Skeletal muscle tissue (tissue), 3 donors: ENCODE measurements at regions not wholly inside any gene's neighbourhood (a gene's known extent, or its start where the extent isn't known, plus 50 kb on each side); places are given as distances from the start of the nearest gene placed in this dataset.

Experiments used
- H3K27ac ChIP-seq: one replicate; pipeline ENCODE4 v1.7.0; 2013; ENCODE audit warnings: mild to moderate bottlenecking, low read depth, low read length, inconsistent platforms
- H3K27me3 ChIP-seq, 3 donors: one replicate each; pipeline ENCODE4 v1.7.0; 2013; ENCODE audit warnings: low read length in 3 of 3; ENCODE audit not compliant: control insufficient read depth in 3 of 3, insufficient read depth in 3 of 3
- H3K36me3 ChIP-seq, 3 donors: one replicate each; pipeline ENCODE4 v1.7.0; 2013; ENCODE audit warnings: low read length in 3 of 3; ENCODE audit not compliant: control insufficient read depth in 3 of 3, insufficient read depth in 3 of 3
- H3K4me1 ChIP-seq, 3 donors: one replicate each; pipeline ENCODE4 v1.7.0; 2013; ENCODE audit warnings: low read length in 3 of 3, mild to moderate bottlenecking in 3 of 3; ENCODE audit not compliant: control insufficient read depth in 3 of 3, insufficient read depth in 3 of 3
- H3K4me3 ChIP-seq, 3 donors: one replicate each; pipeline ENCODE4 v1.7.0; 2013; ENCODE audit warnings: low read length in 3 of 3
- H3K9ac ChIP-seq, 3 donors: one replicate each; pipeline ENCODE4 v1.7.0; 2013; ENCODE audit warnings: low read length in 3 of 3, mild to moderate bottlenecking in 3 of 3, moderate library complexity in 2 of 3, low read depth in 1 of 3
- H3K9me3 ChIP-seq, 3 donors: one replicate each; pipeline ENCODE4 v1.7.0; 2013; ENCODE audit warnings: low read length in 3 of 3; ENCODE audit not compliant: control insufficient read depth in 3 of 3
- donor health status: Osteomylitis.

- no peak overlapping the region for H3K27ac ChIP-seq
- H3K36me3 ChIP-seq: no peaks in the 10 kb centered on the region
- no peaks in the 10 kb centered on the region for H3K9me3 ChIP-seq
- H3K27me3 ChIP-seq: no peaks in the 10 kb centered on the region
- peaks cover 0 to 3% (median 0%) of the 10 kb centered on the region in 3 donors for H3K4me1 ChIP-seq
- no peak overlapping the region for H3K4me3 ChIP-seq
- H3K9ac ChIP-seq: no peak overlapping the region
Measured at GRCh38 chr21:16312321-16312720, 582.5 kb downstream of the USP25 start.

DNA sequence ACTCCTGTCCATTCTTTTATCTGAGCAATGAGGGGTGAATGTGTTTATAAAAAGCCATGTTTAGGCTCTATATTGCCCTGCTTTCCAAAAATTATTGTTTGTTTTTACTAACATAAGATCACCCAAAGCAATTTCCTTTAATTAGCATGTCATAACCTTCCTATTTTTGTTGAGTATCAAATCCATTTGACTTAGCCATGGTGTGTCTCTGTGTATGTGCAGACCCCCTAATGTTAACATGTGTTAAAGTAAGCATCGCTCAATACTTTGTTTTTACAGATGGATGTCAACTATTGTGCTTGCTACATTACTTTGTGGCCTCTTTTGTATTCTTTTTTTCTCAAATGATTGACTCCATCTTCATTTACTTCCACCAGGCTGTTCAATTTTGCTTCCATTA is 585.4 kb downstream of the USP25 start:
- Histone ChIP-seq H3K27me3 (no peaks in the 10 kb centered on the region), H3K4me1 (peaks cover 0 to 2% (median 0%) of the 10 kb centered on the region in 3 donors), H3K4me3 (no peak overlapping the region), H3K9me3 (no peaks in the 10 kb centered on the region), H3K9ac (no peak overlapping the region), H3K36me3 (no peaks in the 10 kb centered on the region), H3K27ac (no peak overlapping the region)

DNA sequence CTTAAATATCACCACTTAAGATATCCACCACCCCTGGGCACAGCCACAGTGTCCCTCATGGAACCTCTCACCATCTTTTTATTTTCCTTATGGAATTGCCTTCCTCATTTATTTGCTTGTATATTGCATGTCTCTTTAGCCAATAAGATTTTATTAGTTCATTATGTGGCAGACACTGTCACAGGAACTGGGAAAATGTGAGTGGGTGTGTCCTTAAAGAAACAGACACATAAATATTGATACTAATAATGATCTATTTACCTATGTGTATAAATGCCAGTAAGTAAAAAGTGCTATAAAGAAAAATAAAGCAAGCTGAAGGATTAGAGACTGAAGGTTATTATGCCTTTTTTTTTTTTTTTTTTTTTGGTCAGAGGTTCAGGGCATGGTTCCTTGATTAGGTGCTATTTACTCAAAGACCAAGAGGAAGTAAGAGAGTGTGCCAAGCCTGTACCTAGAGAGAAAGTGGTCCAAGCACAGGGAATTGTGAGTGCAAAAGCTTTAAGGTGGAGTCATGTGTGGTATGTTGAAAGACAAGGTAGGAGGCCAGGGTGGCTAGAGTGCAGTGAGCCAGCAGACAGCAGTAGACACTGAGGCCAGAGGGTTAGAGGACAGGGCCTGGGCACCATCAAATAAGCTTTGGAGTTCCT is 589.0 kb downstream of the USP25 start:
- no peaks in the 10 kb centered on the region for H3K36me3 ChIP-seq
- no peak overlapping the region for H3K9ac ChIP-seq
- H3K9me3 ChIP-seq: no peaks in the 10 kb centered on the region

GRCh38 chr21:16320110-16320509 is 590.3 kb downstream of the USP25 start:
- Histone ChIP-seq H3K36me3 (no peaks in the 10 kb centered on the region), H3K27ac (no peak overlapping the region), H3K27me3 (no peaks in the 10 kb centered on the region), H3K4me1 (peaks cover 0 to 2% (median 0%) of the 10 kb centered on the region in 3 donors), H3K9ac (no peak overlapping the region), H3K9me3 (no peaks in the 10 kb centered on the region), H3K4me3 (no peak overlapping the region)

More for the DNA sequence above, 589.0 kb downstream of the USP25 start:
- peaks cover 0 to 2% (median 0%) of the 10 kb centered on the region in 3 donors for H3K4me1 ChIP-seq
- no peaks in the 10 kb centered on the region for H3K27me3 ChIP-seq
- H3K27ac ChIP-seq: no peak overlapping the region
- H3K4me3 ChIP-seq: no peak overlapping the region

DNA sequence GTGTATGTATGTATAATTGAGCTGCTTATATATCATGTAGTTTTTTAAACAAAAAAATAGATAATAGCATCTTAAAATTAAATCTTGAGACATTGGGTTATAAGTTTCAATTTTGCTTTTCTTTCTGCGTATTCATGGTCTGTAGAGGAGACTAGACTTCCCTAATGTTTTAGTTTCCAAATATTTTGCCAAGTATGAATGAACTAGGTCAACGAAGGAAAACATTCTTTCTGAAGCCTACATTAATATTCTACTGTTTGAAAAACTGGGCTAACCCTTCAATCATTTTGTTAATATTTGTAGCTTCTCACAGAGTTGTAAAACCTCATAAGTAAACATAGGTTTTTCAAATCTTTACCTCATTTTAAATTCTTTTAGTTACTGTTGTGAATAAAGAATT is 592.7 kb downstream of the USP25 start:
- no peaks in the 10 kb centered on the region for H3K27me3 ChIP-seq
- H3K36me3 ChIP-seq: no peaks in the 10 kb centered on the region
- no peak overlapping the region for H3K9ac ChIP-seq
- H3K4me1 ChIP-seq: peaks cover 0 to 2% (median 0%) of the 10 kb centered on the region in 3 donors
- H3K27ac ChIP-seq: no peak overlapping the region
- H3K9me3 ChIP-seq: no peaks in the 10 kb centered on the region
- peak overlapping the region in 1 of 3 donors; percentile 24 for H3K4me3 ChIP-seq

GRCh38 chr21:16323596-16323995 is 593.8 kb downstream of the USP25 start:
- no peak overlapping the region for H3K27ac ChIP-seq
- H3K9ac ChIP-seq: no peak overlapping the region
- H3K4me3 ChIP-seq: no peak overlapping the region
- H3K27me3 ChIP-seq: no peaks in the 10 kb centered on the region
- no peaks in the 10 kb centered on the region for H3K9me3 ChIP-seq
- no peaks in the 10 kb centered on the region for H3K36me3 ChIP-seq
- peaks cover 0 to 2% (median 1%) of the 10 kb centered on the region in 3 donors for H3K4me1 ChIP-seq

GRCh38 chr21:16324630-16325029 is 594.8 kb downstream of the USP25 start:
- no peak overlapping the region for H3K9ac ChIP-seq
- H3K36me3 ChIP-seq: no peaks in the 10 kb centered on the region
- H3K9me3 ChIP-seq: no peaks in the 10 kb centered on the region
- no peaks in the 10 kb centered on the region for H3K27me3 ChIP-seq
- no peak overlapping the region for H3K4me3 ChIP-seq
- H3K27ac ChIP-seq: no peak overlapping the region
- peaks cover 0 to 4% (median 0%) of the 10 kb centered on the region in 3 donors for H3K4me1 ChIP-seq

GRCh38 chr21:16330082-16330907 is 600.5 kb downstream of the USP25 start:
- H3K36me3 ChIP-seq: no peaks in the 10 kb centered on the region

GRCh38 chr21:16330908-16331268 is 601.1 kb downstream of the USP25 start:
- H3K9ac ChIP-seq: no peak overlapping the region
- H3K4me1 ChIP-seq: peaks cover 0 to 4% (median 0%) of the 10 kb centered on the region in 3 donors
- H3K27me3 ChIP-seq: no peaks in the 10 kb centered on the region
- H3K4me3 ChIP-seq: peak overlapping the region in 1 of 3 donors; percentile 18
- H3K36me3 ChIP-seq: no peaks in the 10 kb centered on the region
- no peaks in the 10 kb centered on the region for H3K9me3 ChIP-seq
- no peak overlapping the region for H3K27ac ChIP-seq

More at GRCh38 chr21:16330082-16330907, 600.5 kb downstream of the USP25 start:
- Histone ChIP-seq H3K27ac (no peak overlapping the region), H3K4me3 (no peak overlapping the region), H3K4me1 (peaks cover 0 to 4% (median 0%) of the 10 kb centered on the region in 3 donors), H3K9me3 (no peaks in the 10 kb centered on the region), H3K27me3 (no peaks in the 10 kb centered on the region), H3K9ac (peak overlapping the region in 1 of 3 donors; percentile 10)

GRCh38 chr21:16337266-16337665 is 607.5 kb downstream of the USP25 start:
- Histone ChIP-seq H3K36me3 (no peaks in the 10 kb centered on the region), H3K4me1 (no peaks in the 10 kb centered on the region), H3K27ac (no peak overlapping the region), H3K27me3 (no peaks in the 10 kb centered on the region), H3K4me3 (no peak overlapping the region), H3K9me3 (no peaks in the 10 kb centered on the region), H3K9ac (no peak overlapping the region)
